HEK293 (cell line): ENCODE measurements at regions not wholly inside any gene's neighbourhood (a gene's known extent, or its start where the extent isn't known, plus 50 kb on each side); places are given as distances from the start of the nearest gene placed in this dataset.

ENCODE experiments used
- CTCF ChIA-PET: fragments of 350-600 bp; formaldehyde crosslinking; extraction: SDS; loops from one replicate; lab custom pipeline; 2021; ENCODE audit warnings: antibody characterized with exemption; lab: Yijun Ruan, JAX
- POLR2A ChIA-PET: fragments of 300-600 bp; formaldehyde crosslinking; extraction: SDS; loops from one replicate; lab custom pipeline; 2020; ENCODE audit warnings: antibody characterized with exemption, inconsistent platforms; lab: Yijun Ruan, JAX
- H3K27ac ChIP-seq: fragments of 200-500 bp; sonication (Bioruptor generic); 2 replicates; pipeline ENCODE4 v1.5.1; 2014; ENCODE audit warnings: low read depth, low read length, control low read depth, inconsistent platforms; ENCODE audit errors: extremely low read depth
- H3K36me3 ChIP-seq, 2 experiments: fragments of 200-500 bp in 1 of 2; sonication (Bioruptor generic) in 1 of 2; 1 replicate in 1 of 2; 2 replicates in 1 of 2; pipeline ENCODE4 v1.5.1; 2014 to 2017; ENCODE audit warnings: inconsistent platforms in 2 of 2, low read length in 2 of 2; ENCODE audit not compliant: control insufficient read depth in 2 of 2, insufficient read depth in 1 of 2
- H3K4me1 ChIP-seq: fragments of 200-500 bp; sonication (Bioruptor generic); 2 replicates; pipeline ENCODE4 v1.5.1; 2014; ENCODE audit warnings: mild to moderate bottlenecking, low read length, inconsistent platforms; ENCODE audit not compliant: control insufficient read depth, insufficient read depth
- H3K4me3 ChIP-seq: 2 replicates; pipeline ENCODE4 v1.5.1; 2011; ENCODE audit warnings: low read depth, mild to moderate bottlenecking, control low read depth, low read length, moderate library complexity
- H3K9me3 ChIP-seq: fragments of 200-500 bp; sonication (Bioruptor generic); 2 replicates; pipeline ENCODE4 v1.5.1; 2014; ENCODE audit warnings: low read depth, low read length, inconsistent platforms; ENCODE audit not compliant: control insufficient read depth, insufficient read depth
- BCL6B ChIP-seq: fragments of 450-650 bp; formaldehyde crosslinking; IDR thresholded peaks from 2 replicates; pipeline ENCODE4 v1.5.1; 2017; ENCODE audit warnings: missing biosample characterization, missing genetic modification characterization
- GLI4 ChIP-seq: fragments of 450-650 bp; formaldehyde crosslinking; IDR thresholded peaks from 2 replicates; pipeline ENCODE4 v1.5.1; 2016; ENCODE audit warnings: missing biosample characterization, missing genetic modification characterization
- HOXD13 ChIP-seq: sonication (generic); formaldehyde crosslinking; IDR thresholded peaks from 2 replicates; pipeline ENCODE4 v1.8.0; 2022; ENCODE audit warnings: missing genetic modification reagents, borderline replicate concordance
- ZFP69B ChIP-seq: fragments of 450-650 bp; formaldehyde crosslinking; IDR thresholded peaks from 2 replicates; pipeline ENCODE4 v1.5.1; 2016; ENCODE audit warnings: missing biosample characterization, missing genetic modification characterization
- ZIC2 ChIP-seq: fragments of 450-650 bp; formaldehyde crosslinking; IDR thresholded peaks from 2 replicates; pipeline ENCODE4 v1.5.1; 2016; ENCODE audit warnings: missing biosample characterization, missing genetic modification characterization
- ZNF132 ChIP-seq: fragments of 450-650 bp; formaldehyde crosslinking; IDR thresholded peaks from 2 replicates; pipeline ENCODE4 v1.5.1; 2017; ENCODE audit warnings: missing biosample characterization, missing genetic modification characterization, borderline replicate concordance
- ZNF16 ChIP-seq: fragments of 450-650 bp; formaldehyde crosslinking; IDR thresholded peaks from 2 replicates; pipeline ENCODE4 v1.5.1; 2016; ENCODE audit warnings: low read depth, missing biosample characterization, missing genetic modification characterization
- ZNF184 ChIP-seq: fragments of 450-650 bp; IDR thresholded peaks from 2 replicates; pipeline ENCODE4 v1.5.1; 2018; ENCODE audit warnings: missing biosample characterization, mild to moderate bottlenecking, missing genetic modification characterization
- ZNF239 ChIP-seq: fragments of 450-650 bp; formaldehyde crosslinking; IDR thresholded peaks from 2 replicates; pipeline ENCODE4 v1.5.1; 2016; ENCODE audit warnings: missing biosample characterization, missing genetic modification characterization
- ZNF302 ChIP-seq: fragments of 450-650 bp; formaldehyde crosslinking; IDR thresholded peaks from 2 replicates; pipeline ENCODE4 v1.5.1; 2016; ENCODE audit warnings: missing biosample characterization, missing genetic modification characterization, low read depth
- ZNF423 ChIP-seq: fragments of 450-650 bp; formaldehyde crosslinking; IDR thresholded peaks from 2 replicates; pipeline ENCODE4 v1.5.1; 2016; ENCODE audit warnings: missing biosample characterization, missing genetic modification characterization
- ZNF501 ChIP-seq: fragments of 450-650 bp; formaldehyde crosslinking; IDR thresholded peaks from 2 replicates; pipeline ENCODE4 v1.5.1; 2016; ENCODE audit warnings: missing biosample characterization, missing genetic modification characterization
- ZNF514 ChIP-seq: fragments of 450-650 bp; formaldehyde crosslinking; IDR thresholded peaks from 2 replicates; pipeline ENCODE4 v1.5.1; 2016; ENCODE audit warnings: missing biosample characterization, missing genetic modification characterization
- ZNF610 ChIP-seq: fragments of 450-650 bp; formaldehyde crosslinking; IDR thresholded peaks from 2 replicates; pipeline ENCODE4 v1.5.1; 2016; ENCODE audit warnings: missing biosample characterization, missing genetic modification characterization, borderline replicate concordance
- ZNF660 ChIP-seq: fragments of 450-650 bp; IDR thresholded peaks from 2 replicates; pipeline ENCODE4 v1.5.1; 2018; ENCODE audit warnings: missing biosample characterization, mild to moderate bottlenecking, missing genetic modification characterization
- ZNF76 ChIP-seq: fragments of 450-650 bp; formaldehyde crosslinking; IDR thresholded peaks from 2 replicates; pipeline ENCODE4; 2016; ENCODE audit warnings: low read depth, missing biosample characterization, missing genetic modification characterization, borderline replicate concordance
- ZNF791 ChIP-seq: fragments of 450-650 bp; formaldehyde crosslinking; IDR thresholded peaks from 2 replicates; pipeline ENCODE4 v1.5.1; 2016; ENCODE audit warnings: missing biosample characterization, missing genetic modification characterization
- ZNF843 ChIP-seq: fragments of 450-650 bp; formaldehyde crosslinking; IDR thresholded peaks from 2 replicates; pipeline ENCODE4 v1.5.1; 2016; ENCODE audit warnings: missing biosample characterization, missing genetic modification characterization
- ZSCAN30 ChIP-seq: fragments of 450-650 bp; IDR thresholded peaks from 2 replicates; pipeline ENCODE4 v1.5.1; 2018; ENCODE audit warnings: missing biosample characterization, mild to moderate bottlenecking, missing genetic modification characterization, moderate library complexity
- TF ChIP-seq, protein P1 (sequence below): fragments of 450-650 bp; formaldehyde crosslinking; IDR thresholded peaks from 2 replicates; pipeline ENCODE4 v1.5.1; 2017; ENCODE audit warnings: missing biosample characterization, missing genetic modification characterization
- TF ChIP-seq, protein P2 (sequence below): fragments of 450-650 bp; formaldehyde crosslinking; IDR thresholded peaks from 2 replicates; pipeline ENCODE4 v1.5.1; 2016; ENCODE audit warnings: missing biosample characterization, missing genetic modification characterization

DNA sequence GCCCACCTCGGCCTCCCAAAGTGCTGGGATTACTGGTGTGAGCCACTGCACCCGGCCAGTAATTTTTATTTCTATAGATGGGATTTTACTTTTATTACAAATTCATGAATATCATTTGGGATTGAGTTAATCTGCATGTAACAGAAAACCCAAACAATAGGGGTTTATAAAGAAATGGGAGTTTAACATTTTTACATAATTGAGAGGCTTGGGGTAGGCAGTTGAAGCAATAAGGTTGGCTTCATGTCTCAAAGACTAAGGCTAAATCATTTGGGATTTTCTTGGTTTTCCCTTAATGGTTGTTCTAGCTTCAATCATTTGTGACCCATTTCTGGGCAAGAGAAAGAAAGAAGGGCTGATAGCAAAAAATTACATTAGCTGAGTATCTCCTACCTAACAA, 118.7 kb upstream of the FOXD3 start (continued):
- TF ChIP-seq ZNF239 (tag by site-specific recombination) (no peak), HOXD13 (CRISPR knock-in tag) (no peak), ZSCAN30 (no peak), ZNF132 (tag by site-specific recombination) (no peak), ZNF501 (tag by site-specific recombination) (no peak), ZNF791 (tag by site-specific recombination) (no peak), ZNF302 (tag by site-specific recombination) (no peak)
- TF ChIP-seq, protein P1, sequence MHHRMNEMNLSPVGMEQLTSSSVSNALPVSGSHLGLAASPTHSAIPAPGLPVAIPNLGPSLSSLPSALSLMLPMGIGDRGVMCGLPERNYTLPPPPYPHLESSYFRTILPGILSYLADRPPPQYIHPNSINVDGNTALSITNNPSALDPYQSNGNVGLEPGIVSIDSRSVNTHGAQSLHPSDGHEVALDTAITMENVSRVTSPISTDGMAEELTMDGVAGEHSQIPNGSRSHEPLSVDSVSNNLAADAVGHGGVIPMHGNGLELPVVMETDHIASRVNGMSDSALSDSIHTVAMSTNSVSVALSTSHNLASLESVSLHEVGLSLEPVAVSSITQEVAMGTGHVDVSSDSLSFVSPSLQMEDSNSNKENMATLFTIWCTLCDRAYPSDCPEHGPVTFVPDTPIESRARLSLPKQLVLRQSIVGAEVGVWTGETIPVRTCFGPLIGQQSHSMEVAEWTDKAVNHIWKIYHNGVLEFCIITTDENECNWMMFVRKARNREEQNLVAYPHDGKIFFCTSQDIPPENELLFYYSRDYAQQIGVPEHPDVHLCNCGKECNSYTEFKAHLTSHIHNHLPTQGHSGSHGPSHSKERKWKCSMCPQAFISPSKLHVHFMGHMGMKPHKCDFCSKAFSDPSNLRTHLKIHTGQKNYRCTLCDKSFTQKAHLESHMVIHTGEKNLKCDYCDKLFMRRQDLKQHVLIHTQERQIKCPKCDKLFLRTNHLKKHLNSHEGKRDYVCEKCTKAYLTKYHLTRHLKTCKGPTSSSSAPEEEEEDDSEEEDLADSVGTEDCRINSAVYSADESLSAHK (tag by site-specific recombination): no peak
- TF ChIP-seq, all 188 proteins: peak for 0

GRCh38 chr1:63205776-63206175, 116.6 kb upstream of the FOXD3 start:
- no peak overlapping the region for H3K4me3 ChIP-seq

DNA sequence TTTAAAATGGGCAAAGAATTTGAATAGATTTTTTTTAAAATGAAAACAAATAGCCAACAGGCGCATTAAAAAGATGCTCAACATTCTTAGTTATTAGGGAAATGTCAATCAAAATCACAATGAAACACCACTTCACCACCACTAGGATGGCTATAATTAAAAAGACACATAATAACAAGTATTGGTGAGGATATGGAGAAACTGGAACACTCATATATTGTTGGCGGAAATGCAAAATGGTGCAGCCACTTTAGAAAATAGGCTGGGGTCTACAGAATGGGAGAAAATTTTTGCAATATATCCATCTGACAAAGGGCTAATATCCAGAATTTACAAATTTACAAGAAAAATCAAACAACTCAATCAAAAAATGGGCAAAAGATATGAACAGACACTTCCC, 107.8 kb upstream of the FOXD3 start:
- Histone ChIP-seq H3K9me3 (no peaks in the 10 kb centered on the region), H3K4me3 (no peak overlapping the region)

More at GRCh38 chr1:63205776-63206175, 116.6 kb upstream of the FOXD3 start:
- TF ChIP-seq, protein P2, sequence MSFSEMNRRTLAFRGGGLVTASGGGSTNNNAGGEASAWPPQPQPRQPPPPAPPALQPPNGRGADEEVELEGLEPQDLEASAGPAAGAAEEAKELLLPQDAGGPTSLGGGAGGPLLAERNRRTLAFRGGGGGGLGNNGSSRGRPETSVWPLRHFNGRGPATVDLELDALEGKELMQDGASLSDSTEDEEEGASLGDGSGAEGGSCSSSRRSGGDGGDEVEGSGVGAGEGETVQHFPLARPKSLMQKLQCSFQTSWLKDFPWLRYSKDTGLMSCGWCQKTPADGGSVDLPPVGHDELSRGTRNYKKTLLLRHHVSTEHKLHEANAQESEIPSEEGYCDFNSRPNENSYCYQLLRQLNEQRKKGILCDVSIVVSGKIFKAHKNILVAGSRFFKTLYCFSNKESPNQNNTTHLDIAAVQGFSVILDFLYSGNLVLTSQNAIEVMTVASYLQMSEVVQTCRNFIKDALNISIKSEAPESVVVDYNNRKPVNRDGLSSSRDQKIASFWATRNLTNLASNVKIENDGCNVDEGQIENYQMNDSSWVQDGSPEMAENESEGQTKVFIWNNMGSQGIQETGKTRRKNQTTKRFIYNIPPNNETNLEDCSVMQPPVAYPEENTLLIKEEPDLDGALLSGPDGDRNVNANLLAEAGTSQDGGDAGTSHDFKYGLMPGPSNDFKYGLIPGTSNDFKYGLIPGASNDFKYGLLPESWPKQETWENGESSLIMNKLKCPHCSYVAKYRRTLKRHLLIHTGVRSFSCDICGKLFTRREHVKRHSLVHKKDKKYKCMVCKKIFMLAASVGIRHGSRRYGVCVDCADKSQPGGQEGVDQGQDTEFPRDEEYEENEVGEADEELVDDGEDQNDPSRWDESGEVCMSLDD (tag by site-specific recombination): no peak
- peak; percentile 96 for TF ChIP-seq ZNF610 (tag by site-specific recombination)
- TF ChIP-seq, all 188 proteins: peak for 1
- H3K36me3 ChIP-seq: no peaks in the 10 kb centered on the region
- no peaks in the 10 kb centered on the region for H3K9me3 ChIP-seq
- H3K27ac ChIP-seq: no peak overlapping the region
- ChIA-PET CTCF (no interaction called here), POLR2A (no interaction called here)
- H3K4me1 ChIP-seq: no peaks in the 10 kb centered on the region

DNA sequence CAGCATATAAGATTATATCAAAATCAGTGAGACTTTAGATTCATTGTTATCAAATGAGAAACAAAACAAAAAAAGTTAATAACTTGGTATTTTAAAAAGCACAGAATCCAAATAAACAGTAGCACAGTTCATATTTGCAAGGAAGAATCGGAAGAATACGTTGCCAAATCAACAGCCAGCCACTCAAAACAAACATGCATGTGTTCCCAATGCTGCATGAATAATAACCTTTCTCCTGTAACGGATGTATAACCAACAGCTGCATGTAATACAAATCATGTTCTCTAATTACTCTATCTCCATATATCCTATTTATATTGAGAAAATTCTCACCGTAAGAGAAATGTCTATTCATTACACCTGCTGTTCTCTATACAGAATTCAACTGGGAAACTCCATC, 98.9 kb upstream of the FOXD3 start:
- ChIA-PET CTCF (no interaction called here), POLR2A (no interaction called here)
- Histone ChIP-seq H3K4me1 (no peaks in the 10 kb centered on the region), H3K27ac (no peak overlapping the region), H3K4me3 (no peak overlapping the region), H3K9me3 (no peaks in the 10 kb centered on the region), H3K36me3 (no peaks in the 10 kb centered on the region)
- TF ChIP-seq ZIC2 (no peak), ZNF843 (tag by site-specific recombination) (no peak), ZNF423 (no peak), ZNF76 (no peak), ZNF514 (tag by site-specific recombination) (no peak), ZNF16 (tag by site-specific recombination) (no peak), ZFP69B (tag by site-specific recombination) (no peak), ZNF184 (tag by site-specific recombination) (no peak), GLI4 (tag by site-specific recombination) (no peak)

More for the DNA sequence above, 107.8 kb upstream of the FOXD3 start:
- POLR2A ChIA-PET: no interaction called here
- Histone ChIP-seq H3K36me3 (no peaks in the 10 kb centered on the region), H3K27ac (no peak overlapping the region), H3K4me1 (no peaks in the 10 kb centered on the region)
- TF ChIP-seq ZNF132 (tag by site-specific recombination) (no peak), GLI4 (tag by site-specific recombination) (no peak), ZNF184 (tag by site-specific recombination) (peak; percentile 98), ZNF660 (tag by site-specific recombination) (no peak), BCL6B (tag by site-specific recombination) (no peak)
- CTCF ChIA-PET: no interaction called here
